SJSA1 (cell line): ENCODE measurements at regions not wholly inside any gene's neighbourhood (a gene's known extent, or its start where the extent isn't known, plus 50 kb on each side); places are given as distances from the start of the nearest gene placed in this dataset.

Experiments
- DNase-seq, 2 experiments: peaks; one replicate each; pipeline ENCODE4 v3.0.0-alpha.2; 2015 to 2020; ENCODE audit warnings: low spot score in 2 of 2, low read depth in 1 of 2
- H3K27ac ChIP-seq: fragments of 250-450 bp; sonication (Bioruptor Pico); 2 replicates; pipeline ENCODE4 v1.5.1; 2020; ENCODE audit warnings: mild to moderate bottlenecking, moderate library complexity
- H3K27me3 ChIP-seq: fragments of 250-450 bp; sonication (Bioruptor Pico); replicated peaks from 2 replicates; pipeline ENCODE4 v1.5.1; 2020; ENCODE audit warnings: mild to moderate bottlenecking, moderate library complexity
- H3K36me3 ChIP-seq: fragments of 250-450 bp; sonication (Bioruptor Pico); 2 replicates; pipeline ENCODE4 v1.5.1; 2020; ENCODE audit warnings: mild to moderate bottlenecking
- H3K4me1 ChIP-seq: fragments of 250-450 bp; sonication (Bioruptor Pico); replicated peaks from 2 replicates; pipeline ENCODE4 v1.6.1; 2021; ENCODE audit warnings: mild to moderate bottlenecking
- H3K4me3 ChIP-seq: fragments of 250-450 bp; sonication (Bioruptor Pico); 2 replicates; pipeline ENCODE4 v1.5.1; 2020; ENCODE audit warnings: mild to moderate bottlenecking
- H3K9me3 ChIP-seq: fragments of 250-450 bp; sonication (Bioruptor Pico); replicated peaks from 2 replicates; pipeline ENCODE4 v1.5.1; 2020; ENCODE audit warnings: mild to moderate bottlenecking

GRCh38 chr12:58795825-58796224, 124.5 kb downstream of the LRIG3 start:
- H3K4me3 ChIP-seq, result no peak overlapping the region
- H3K4me1 ChIP-seq, result no peaks in the 10 kb centered on the region; the same call in 1 of the 2 replicates
- H3K27ac ChIP-seq, result no peak overlapping the region
- no peaks in the 10 kb centered on the region for H3K36me3 ChIP-seq
- H3K9me3 ChIP-seq, result no peaks in the 10 kb centered on the region
- H3K27me3 ChIP-seq, result no peaks in the 10 kb centered on the region
- DNase-seq, result no peak

DNA sequence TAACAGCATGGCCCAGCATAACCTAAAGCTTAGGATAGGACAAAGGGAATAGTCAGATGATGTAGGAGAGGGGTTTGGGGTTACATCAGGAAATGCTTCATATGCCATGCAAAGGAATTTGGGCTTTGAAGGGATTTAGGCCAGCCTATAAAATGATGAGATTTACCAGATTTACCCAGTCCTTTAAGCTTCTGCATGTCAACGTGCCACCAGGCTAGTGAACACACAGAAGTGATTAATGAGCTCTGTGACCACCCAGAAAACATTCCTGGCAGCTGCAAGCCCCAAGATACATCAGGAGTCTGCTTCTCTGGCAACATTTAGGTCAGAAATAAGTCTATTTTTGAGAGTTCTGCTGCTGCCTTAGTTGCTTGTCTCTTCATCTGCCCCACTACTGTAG, 118.3 kb downstream of the LRIG3 start:
- Histone ChIP-seq H3K4me1 (peaks cover 30% of the 10 kb centered on the region), H3K9me3 (no peaks in the 10 kb centered on the region), H3K27ac (peak overlapping the region; percentile 59), H3K27me3 (no peaks in the 10 kb centered on the region), H3K36me3 (no peaks in the 10 kb centered on the region), H3K4me3 (no peak overlapping the region)
- DNase-seq, result peak; percentile 50 to 61

- Histone ChIP-seq H3K4me1 (peaks cover 38% of the 10 kb centered on the region), H3K27ac (no peak overlapping the region), H3K9me3 (no peaks in the 10 kb centered on the region), H3K4me3 (no peak overlapping the region), H3K36me3 (no peaks in the 10 kb centered on the region), H3K27me3 (no peaks in the 10 kb centered on the region)
- DNase-seq, result peak; percentile 47 to 59
These were observed 116.4 kb downstream of the LRIG3 start for GRCh38 chr12:58803908-58804307.

DNA sequence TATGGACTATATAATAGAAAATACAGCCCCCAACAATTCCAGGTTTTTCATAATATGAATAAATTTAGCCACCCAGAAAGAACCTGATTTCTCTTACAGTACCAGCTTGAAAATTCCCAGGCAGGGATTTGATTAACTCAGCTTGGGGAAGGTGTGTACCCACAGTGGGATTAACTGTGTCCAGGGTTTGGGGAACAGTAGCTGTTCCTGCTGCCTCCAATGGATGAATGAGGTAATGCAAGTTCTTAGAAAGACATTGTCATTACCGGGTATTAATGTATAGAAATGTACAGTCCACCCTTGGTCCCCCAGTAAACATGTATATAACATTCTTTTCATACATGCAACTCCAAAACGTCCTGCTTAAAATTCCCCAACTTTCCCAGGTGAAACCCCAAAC, 115.6 kb downstream of the LRIG3 start:
- H3K4me3 ChIP-seq, result no peak overlapping the region
- H3K36me3 ChIP-seq, result no peaks in the 10 kb centered on the region
- no peak for DNase-seq
- no peak overlapping the region for H3K27ac ChIP-seq
- peaks cover 47% of the 10 kb centered on the region for H3K4me1 ChIP-seq
- H3K9me3 ChIP-seq, result no peaks in the 10 kb centered on the region
- no peaks in the 10 kb centered on the region for H3K27me3 ChIP-seq

DNA sequence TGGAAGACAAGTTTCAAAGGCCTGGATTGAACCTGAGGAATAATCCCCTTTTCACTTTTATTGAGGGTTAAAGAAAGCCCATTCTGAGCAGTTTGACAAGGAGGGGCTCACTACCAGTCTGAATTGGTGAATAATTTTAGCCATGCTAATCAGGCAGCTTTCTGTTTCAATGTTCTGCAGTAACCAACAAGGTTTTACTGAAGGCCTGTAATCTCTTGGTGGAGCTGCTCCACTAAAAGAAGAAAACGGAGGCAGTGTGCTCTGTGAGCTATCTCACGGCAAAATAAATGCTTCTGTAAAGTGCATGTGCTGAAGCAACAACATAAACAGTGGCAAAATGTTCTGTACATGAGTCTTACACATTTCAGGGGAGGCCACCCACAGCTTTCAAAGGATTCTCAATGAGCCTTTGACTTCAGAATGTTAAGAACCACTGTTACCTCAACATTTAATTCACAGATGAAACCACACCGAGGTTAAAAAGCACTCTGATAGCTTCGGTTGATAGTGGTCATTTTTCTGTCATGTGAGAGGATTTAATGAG, 111.2 kb downstream of the LRIG3 start:
- peak overlapping the region; percentile 68 for H3K27ac ChIP-seq
- H3K4me1 ChIP-seq, result peaks cover 44% of the 10 kb centered on the region
- H3K27me3 ChIP-seq, result no peaks in the 10 kb centered on the region
- no peaks in the 10 kb centered on the region for H3K9me3 ChIP-seq
- DNase-seq, result peak; percentile 85 to 87
- no peak overlapping the region for H3K4me3 ChIP-seq
- H3K36me3 ChIP-seq, result no peaks in the 10 kb centered on the region

DNA sequence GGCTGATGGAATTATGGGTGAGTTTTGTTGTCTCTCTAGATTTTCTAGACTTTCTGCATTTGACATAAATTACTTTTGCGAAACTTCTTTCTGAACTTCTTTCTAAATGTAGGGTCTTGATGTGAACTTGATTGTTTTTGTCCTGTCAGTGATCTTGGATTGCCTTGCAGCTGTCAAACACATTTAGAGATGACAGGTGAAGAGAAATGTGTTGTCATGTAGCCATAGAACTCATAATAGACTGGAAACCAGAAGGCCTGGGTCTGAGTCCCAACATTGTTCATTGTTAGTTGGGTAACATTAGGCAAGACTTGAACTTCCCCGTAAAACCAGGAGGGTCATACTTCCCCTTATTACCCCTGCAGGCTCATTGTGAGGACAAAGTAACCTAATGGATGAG, 109.0 kb downstream of the LRIG3 start:
- no peak overlapping the region for H3K27ac ChIP-seq
- no peaks in the 10 kb centered on the region for H3K27me3 ChIP-seq
- no peaks in the 10 kb centered on the region for H3K36me3 ChIP-seq
- H3K4me3 ChIP-seq, result no peak overlapping the region
- H3K4me1 ChIP-seq, result peaks cover 39% of the 10 kb centered on the region
- no peaks in the 10 kb centered on the region for H3K9me3 ChIP-seq
- DNase-seq, result no peak

- H3K9me3 ChIP-seq, result no peaks in the 10 kb centered on the region
- no peaks in the 10 kb centered on the region for H3K36me3 ChIP-seq
These were observed 108.1 kb downstream of the LRIG3 start for GRCh38 chr12:58812214-58812613.

GRCh38 chr12:58814036-58814435, 106.3 kb downstream of the LRIG3 start:
- peaks cover 37% of the 10 kb centered on the region for H3K4me1 ChIP-seq
- no peaks in the 10 kb centered on the region for H3K27me3 ChIP-seq
- no peaks in the 10 kb centered on the region for H3K36me3 ChIP-seq
- H3K4me3 ChIP-seq, result no peak overlapping the region
- H3K9me3 ChIP-seq, result no peaks in the 10 kb centered on the region
- DNase-seq, result no peak
- no peak overlapping the region for H3K27ac ChIP-seq

More at GRCh38 chr12:58812214-58812613, 108.1 kb downstream of the LRIG3 start:
- Histone ChIP-seq H3K27ac (no peak overlapping the region), H3K4me1 (peaks cover 39% of the 10 kb centered on the region), H3K4me3 (no peak overlapping the region), H3K27me3 (no peaks in the 10 kb centered on the region)
- no peak for DNase-seq

DNA sequence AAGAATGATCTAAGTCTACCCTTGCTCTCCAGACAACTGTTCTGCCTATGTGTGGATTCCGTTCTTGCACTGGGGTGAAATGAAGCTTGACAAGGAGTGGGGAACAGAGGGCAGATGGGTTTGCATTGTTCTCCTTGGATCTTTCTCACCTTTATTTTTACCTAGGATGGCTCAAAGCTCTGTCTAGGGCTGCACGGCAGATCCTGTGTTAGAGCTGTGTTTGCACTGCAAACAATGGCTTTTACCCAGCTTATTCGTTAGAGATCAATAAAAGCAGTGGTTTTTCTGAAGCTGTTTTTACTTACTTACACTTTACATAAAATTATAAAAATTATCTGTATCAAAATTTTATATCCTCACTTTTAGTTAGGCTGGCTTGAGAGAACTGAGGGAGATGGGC, 105.1 kb downstream of the LRIG3 start:
- Histone ChIP-seq H3K4me1 (peaks cover 25% of the 10 kb centered on the region), H3K4me3 (no peak overlapping the region), H3K36me3 (no peaks in the 10 kb centered on the region), H3K27ac (no peak overlapping the region), H3K9me3 (no peaks in the 10 kb centered on the region), H3K27me3 (no peaks in the 10 kb centered on the region)
- no peak for DNase-seq

DNA sequence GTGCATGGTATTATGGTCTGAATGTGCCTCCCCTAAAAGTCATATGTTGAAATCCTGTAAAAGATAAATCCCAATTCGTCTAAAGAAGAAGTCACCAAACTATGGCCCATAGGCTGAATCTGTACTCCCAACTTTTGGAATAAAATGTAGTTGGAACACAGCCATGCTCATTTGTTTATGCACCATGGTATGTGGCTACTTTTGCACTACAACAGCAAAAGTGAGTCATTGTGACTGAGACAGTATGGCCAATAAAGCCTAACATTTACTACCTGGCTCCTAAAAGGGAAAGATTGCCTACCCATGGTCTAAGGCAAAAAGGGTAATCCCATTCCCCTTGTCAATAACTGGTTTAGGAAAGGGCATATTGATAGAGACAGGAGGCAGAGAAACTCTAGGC, 101.8 kb downstream of the LRIG3 start:
- H3K36me3 ChIP-seq, result no peaks in the 10 kb centered on the region
- DNase-seq, result no peak
- no peaks in the 10 kb centered on the region for H3K9me3 ChIP-seq
- peaks cover 14% of the 10 kb centered on the region for H3K4me1 ChIP-seq
- no peak overlapping the region for H3K27ac ChIP-seq
- no peak overlapping the region for H3K4me3 ChIP-seq
- no peaks in the 10 kb centered on the region for H3K27me3 ChIP-seq

GRCh38 chr12:58819345-58819744, 101.0 kb downstream of the LRIG3 start:
- no peaks in the 10 kb centered on the region for H3K27me3 ChIP-seq
- H3K4me3 ChIP-seq, result no peak overlapping the region
- DNase-seq, result no peak
- no peaks in the 10 kb centered on the region for H3K9me3 ChIP-seq
- no peak overlapping the region for H3K27ac ChIP-seq
- H3K36me3 ChIP-seq, result no peaks in the 10 kb centered on the region
- peaks cover 7% of the 10 kb centered on the region for H3K4me1 ChIP-seq

DNA sequence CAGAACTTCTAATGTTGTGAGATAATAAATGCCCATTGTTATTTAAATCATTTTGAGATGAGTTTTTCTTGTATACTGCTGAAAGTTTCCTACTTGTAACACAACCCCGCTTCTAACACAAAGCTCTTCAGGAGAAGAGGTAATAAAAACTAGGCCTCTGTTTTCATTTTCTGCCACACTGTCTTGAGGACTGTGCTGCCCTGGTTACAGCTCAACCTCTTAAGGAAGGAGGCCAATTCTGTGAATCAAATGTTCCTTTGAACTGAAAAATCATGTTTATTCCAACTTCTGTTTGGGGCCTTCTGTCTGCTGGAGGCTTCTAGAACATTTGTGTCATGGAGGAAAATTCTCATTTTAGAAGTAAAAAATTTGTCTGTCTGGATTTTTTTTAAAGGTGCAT, 100.3 kb downstream of the LRIG3 start:
- no peaks in the 10 kb centered on the region for H3K36me3 ChIP-seq
- no peaks in the 10 kb centered on the region for H3K9me3 ChIP-seq
- no peak overlapping the region for H3K27ac ChIP-seq
- peaks cover 7% of the 10 kb centered on the region for H3K4me1 ChIP-seq
- DNase-seq, result no peak
- H3K27me3 ChIP-seq, result no peaks in the 10 kb centered on the region
- H3K4me3 ChIP-seq, result no peak overlapping the region
